IMR-90 (cell line): ENCODE measurements at regions not wholly inside any gene's neighbourhood (a gene's known extent, or its start where the extent isn't known, plus 50 kb on each side); places are given as distances from the start of the nearest gene placed in this dataset.
A peak's percentile ranks its signal among the peaks of the same experiment; 100 is the strongest.

ENCODE experiments used
- ATAC-seq: fragments of 200-7000 bp; cut with Tn5 transposase; 2 replicates; pipeline ENCODE4 v1.9.1; 2020; ENCODE audit warnings: low read depth, mild to moderate bottlenecking, moderate library complexity
- BruUV-seq: library from RNA; stranded (reverse); fragments of 400-500 nt; replicated peaks from 2 replicates; lab custom pipeline; 2021; lab: Mats Ljungman, UMichigan
- CTCF ChIA-PET: fragments of 300-600 bp; formaldehyde crosslinking; extraction: SDS; loops from one replicate; lab custom pipeline; 2021; ENCODE audit warnings: antibody characterized with exemption; lab: Yijun Ruan, JAX
- POLR2A ChIA-PET: fragments of 300-600 bp; sonication (Branson Sonifier 250); formaldehyde crosslinking; loops from one replicate; lab custom pipeline; 2022; ENCODE audit warnings: antibody characterized with exemption; ENCODE audit not compliant: unreplicated experiment; lab: Charles Lee
- DNase-seq: peaks from one replicate; pipeline ENCODE4 v3.0.0; 2013
- H2AFZ ChIP-seq: replicated peaks from 2 replicates; pipeline ENCODE3; 2013; ENCODE audit warnings: low read length, mild to moderate bottlenecking; ENCODE audit not compliant: poor library complexity
- H2AK5ac ChIP-seq: 2 replicates; pipeline ENCODE4 v1.6.1; 2013; ENCODE audit warnings: low read depth, low read length, inconsistent platforms
- H2AK9ac ChIP-seq: replicated peaks from 2 replicates; pipeline ENCODE3; 2013; ENCODE audit warnings: mild to moderate bottlenecking, low read depth, low read length, moderate library complexity; ENCODE audit not compliant: poor library complexity
- H2BK120ac ChIP-seq: 2 replicates; pipeline ENCODE4 v1.6.1; 2013; ENCODE audit warnings: low read depth, low read length, inconsistent platforms
- H2BK15ac ChIP-seq: 3 replicates; pipeline ENCODE4 v1.6.1; 2013; ENCODE audit warnings: low read depth, low read length, inconsistent platforms
- H2BK20ac ChIP-seq: 2 replicates; pipeline ENCODE4 v1.6.1; 2013; ENCODE audit warnings: low read depth, mild to moderate bottlenecking, inconsistent platforms, low read length, moderate library complexity
- H2BK5ac ChIP-seq: 2 replicates; pipeline ENCODE4 v1.6.1; 2013; ENCODE audit warnings: mild to moderate bottlenecking, low read depth, low read length, inconsistent platforms; ENCODE audit not compliant: poor library complexity, severe bottlenecking
- H3K14ac ChIP-seq: replicated peaks from 2 replicates; pipeline ENCODE4 v1.6.1; 2013; ENCODE audit warnings: low read depth, low read length, inconsistent platforms
- H3K18ac ChIP-seq: 2 replicates; pipeline ENCODE4 v1.6.1; 2013; ENCODE audit warnings: low read depth, low read length, control low read depth
- H3K23ac ChIP-seq: 2 replicates; pipeline ENCODE4 v1.6.1; 2013; ENCODE audit warnings: low read depth, low read length, inconsistent platforms
- H3K27ac ChIP-seq: 2 replicates; pipeline ENCODE4 v1.5.1; 2013; ENCODE audit warnings: mild to moderate bottlenecking, control low read depth, low read length; ENCODE audit not compliant: insufficient read depth
- H3K27me3 ChIP-seq: 2 replicates; pipeline ENCODE4 v1.6.1; 2013; ENCODE audit warnings: low read length; ENCODE audit not compliant: control insufficient read depth, insufficient read depth
- H3K36me3 ChIP-seq: 2 replicates; pipeline ENCODE4 v1.6.1; 2013; ENCODE audit warnings: low read length, mixed read lengths; ENCODE audit not compliant: control insufficient read depth, insufficient read depth
- H3K4ac ChIP-seq: 2 replicates; pipeline ENCODE4 v1.6.1; 2013; ENCODE audit warnings: low read depth, low read length, inconsistent platforms
- H3K4me1 ChIP-seq: 2 replicates; pipeline ENCODE4 v1.6.1; 2013; ENCODE audit warnings: low read length, mixed read lengths; ENCODE audit not compliant: control insufficient read depth, insufficient read depth
- H3K4me2 ChIP-seq: 2 replicates; pipeline ENCODE4 v1.6.1; 2013; ENCODE audit warnings: low read depth, mild to moderate bottlenecking, control low read depth, low read length, moderate library complexity
- H3K4me3 ChIP-seq: 2 replicates; pipeline ENCODE4 v1.5.1; 2013; ENCODE audit warnings: low read depth, mild to moderate bottlenecking, control low read depth, low read length, moderate library complexity; ENCODE audit not compliant: insufficient read depth
- H3K56ac ChIP-seq: 2 replicates; pipeline ENCODE4 v1.6.1; 2013; ENCODE audit warnings: low read length, inconsistent platforms; ENCODE audit not compliant: insufficient read depth; ENCODE audit errors: extremely low read depth
- H3K79me1 ChIP-seq, 2 experiments: 2 replicates each; pipeline ENCODE4 v1.6.1; 2013; ENCODE audit warnings: low read length in 2 of 2, inconsistent platforms in 1 of 2, low read depth in 1 of 2
- H3K9ac ChIP-seq: 2 replicates; pipeline ENCODE4 v1.6.1; 2013; ENCODE audit warnings: low read depth, low read length, control low read depth
- H3K9me1 ChIP-seq: 2 replicates; pipeline ENCODE4 v1.6.1; 2013; ENCODE audit warnings: low read length, inconsistent platforms; ENCODE audit not compliant: insufficient read depth
- H3K9me3 ChIP-seq: 2 replicates; pipeline ENCODE4 v1.6.1; 2013; ENCODE audit warnings: low read length; ENCODE audit not compliant: control insufficient read depth, insufficient read depth
- H4K20me1 ChIP-seq: 2 replicates; pipeline ENCODE4 v1.6.1; 2013; ENCODE audit warnings: low read length, inconsistent platforms; ENCODE audit not compliant: insufficient read depth
- H4K5ac ChIP-seq: 2 replicates; pipeline ENCODE4 v1.6.1; 2013; ENCODE audit warnings: mild to moderate bottlenecking, low read depth, low read length, control low read depth
- H4K8ac ChIP-seq, 2 experiments: 2 replicates each; pipeline ENCODE4 v1.6.1; 2013; ENCODE audit warnings: low read depth in 2 of 2, low read length in 2 of 2, control low read depth in 1 of 2, inconsistent platforms in 1 of 2
- H4K91ac ChIP-seq: 2 replicates; pipeline ENCODE4 v1.6.1; 2013; ENCODE audit warnings: low read depth, low read length, inconsistent platforms; ENCODE audit not compliant: insufficient read depth
- BHLHE40 ChIP-seq: fragments of 150-350 bp; IDR thresholded peaks from 2 replicates; pipeline ENCODE4 v1.6.1; 2016; ENCODE audit warnings: mild to moderate bottlenecking, low read depth, low read length
- CEBPB ChIP-seq: IDR thresholded peaks from 2 replicates; pipeline ENCODE4 v1.6.1; 2012; ENCODE audit warnings: low read depth, low read length, improper control_type of control experiment
- CHD1 ChIP-seq: IDR thresholded peaks from 2 replicates; pipeline ENCODE4 v1.6.1; 2012; ENCODE audit warnings: low read depth, low read length, improper control_type of control experiment
- FOS ChIP-seq: fragments of 150-350 bp; IDR thresholded peaks from 2 replicates; pipeline ENCODE4 v1.6.1; 2016; ENCODE audit warnings: low read depth, low read length
- MAFK ChIP-seq: IDR thresholded peaks from 2 replicates; pipeline ENCODE4 v1.6.1; 2012; ENCODE audit warnings: low read depth, low read length, improper control_type of control experiment
- MXI1 ChIP-seq: IDR thresholded peaks from 2 replicates; pipeline ENCODE4 v1.6.1; 2012; ENCODE audit warnings: low read depth, mild to moderate bottlenecking, low read length, moderate library complexity, borderline replicate concordance
- NFE2L2 ChIP-seq: fragments of 150-350 bp; IDR thresholded peaks from 2 replicates; pipeline ENCODE4 v1.6.1; 2016; ENCODE audit warnings: low read depth, mild to moderate bottlenecking, low read length
- RAD21 ChIP-seq: IDR thresholded peaks from 2 replicates; pipeline ENCODE4 v1.6.1; 2012; ENCODE audit warnings: low read length, improper control_type of control experiment
- RCOR1 ChIP-seq: IDR thresholded peaks from 2 replicates; pipeline ENCODE4 v1.6.1; 2012; ENCODE audit warnings: mild to moderate bottlenecking, low read length, improper control_type of control experiment; ENCODE audit not compliant: insufficient replicate concordance
- SMC3 ChIP-seq: fragments of 150-350 bp; IDR thresholded peaks from 2 replicates; pipeline ENCODE4 v1.6.1; 2016; ENCODE audit warnings: low read depth, mild to moderate bottlenecking, antibody characterized with exemption, low read length, moderate library complexity
- USF2 ChIP-seq: fragments of 150-350 bp; IDR thresholded peaks from 2 replicates; pipeline ENCODE4 v1.6.1; 2017; ENCODE audit warnings: mild to moderate bottlenecking, antibody characterized with exemption, low read length, low read depth
- WGBS, 2 experiments: methylation state at CpG; one replicate each; pipeline versions ENCODE4 v1.1.5 to v1.1.7; 2013; ENCODE audit warnings: missing lambda C conversion rate in 2 of 2; ENCODE audit not compliant: insufficient read length in 1 of 2; ENCODE audit errors: extremely low coverage in 2 of 2; 5-methylcytosine and 5-hydroxymethylcytosine counted together
- dilution Hi-C: fragments of 300-500 bp; cut with HindIII; formaldehyde crosslinking; loops from one replicate; pipeline ENCODE4 v1.14.3; 2018; ENCODE audit warnings: low sequenced_read_pairs; ENCODE audit not compliant: unreplicated experiment
- in situ Hi-C: fragments of 300-500 bp; cut with MboI; formaldehyde crosslinking; loops from 3 replicates; pipeline ENCODE4 v1.14.3; 2019; ENCODE audit warnings: low sequenced_read_pairs, inconsistent platforms, mixed read lengths
- intact Hi-C: fragments of 100-400 bp; cut with micrococcal nuclease; formaldehyde crosslinking; loops from 2 replicates; pipeline ENCODE4 v1.10.0; 2022

- Histone ChIP-seq H4K91ac (no peak overlapping the region), H3K23ac (no peak overlapping the region), H4K5ac (no peak overlapping the region), H3K56ac (no peak overlapping the region), H4K8ac (no peak overlapping the region), H2BK15ac (no peak overlapping the region), H2BK20ac (no peak overlapping the region), H2AK9ac (no peak overlapping the region), H2BK5ac (no peak overlapping the region), H3K4ac (no peak overlapping the region), H3K27ac (no peak overlapping the region), H3K4me1 (peaks cover 11% of the 10 kb centered on the region), H3K4me2 (no peak overlapping the region; the same call in 1 of the 2 replicates), H3K27me3 (no peaks in the 10 kb centered on the region), H3K18ac (no peak overlapping the region), H4K20me1 (no peaks in the 10 kb centered on the region), H2BK120ac (no peak overlapping the region), H3K36me3 (no peaks in the 10 kb centered on the region), H2AK5ac (no peak overlapping the region), H3K4me3 (no peak overlapping the region), H3K9ac (no peak overlapping the region), H3K9me1 (no peaks in the 10 kb centered on the region; the same call in 1 of the 2 replicates), H3K79me1 (no peaks in the 10 kb centered on the region), H3K9me3 (no peaks in the 10 kb centered on the region), H3K14ac (no peak overlapping the region), H2AFZ (no peak overlapping the region)
- dilution Hi-C loops: no loop called here
- intact Hi-C loops: loop anchor here (10.0 kb wide), 1 partner anchor 650 kb away; the partner anchor contains the start of gene TLE1
- BruUV-seq: no TSS peak
- no peak for TF ChIP-seq BHLHE40
- peak; percentile 53 for TF ChIP-seq FOS
- TF ChIP-seq CHD1: no peak
- TF ChIP-seq SMC3: no peak
- TF ChIP-seq MXI1: no peak
- no peak for TF ChIP-seq RAD21
- 0 out of 2 replicates have a peak, but pooled peaks have one; percentile 26 for TF ChIP-seq USF2
- TF ChIP-seq RCOR1: no peak
- no peak for TF ChIP-seq MAFK
- no peak for TF ChIP-seq NFE2L2
- peak; percentile 51; the same call in 1 of the 2 replicates for TF ChIP-seq CEBPB
- DNase-seq (peak; percentile 81), ATAC-seq (peak; percentile 35; the same call in 1 of the 2 replicates)
- ChIA-PET CTCF (no interaction called here), POLR2A (no interaction called here)
- in situ Hi-C loops: no loop called here
- no CpG with 5 or more reads among the region's 4 CpGs for WGBS, 2 experiments
Observed at GRCh38 chr9:81035171-81035570, 654.2 kb downstream of the TLE1 start.
